ENCODE measurements at regions not wholly inside any gene's neighbourhood (a gene's known extent, or its start where the extent isn't known, plus 50 kb on each side); places are given as distances from the start of the nearest gene placed in this dataset.

DNA sequence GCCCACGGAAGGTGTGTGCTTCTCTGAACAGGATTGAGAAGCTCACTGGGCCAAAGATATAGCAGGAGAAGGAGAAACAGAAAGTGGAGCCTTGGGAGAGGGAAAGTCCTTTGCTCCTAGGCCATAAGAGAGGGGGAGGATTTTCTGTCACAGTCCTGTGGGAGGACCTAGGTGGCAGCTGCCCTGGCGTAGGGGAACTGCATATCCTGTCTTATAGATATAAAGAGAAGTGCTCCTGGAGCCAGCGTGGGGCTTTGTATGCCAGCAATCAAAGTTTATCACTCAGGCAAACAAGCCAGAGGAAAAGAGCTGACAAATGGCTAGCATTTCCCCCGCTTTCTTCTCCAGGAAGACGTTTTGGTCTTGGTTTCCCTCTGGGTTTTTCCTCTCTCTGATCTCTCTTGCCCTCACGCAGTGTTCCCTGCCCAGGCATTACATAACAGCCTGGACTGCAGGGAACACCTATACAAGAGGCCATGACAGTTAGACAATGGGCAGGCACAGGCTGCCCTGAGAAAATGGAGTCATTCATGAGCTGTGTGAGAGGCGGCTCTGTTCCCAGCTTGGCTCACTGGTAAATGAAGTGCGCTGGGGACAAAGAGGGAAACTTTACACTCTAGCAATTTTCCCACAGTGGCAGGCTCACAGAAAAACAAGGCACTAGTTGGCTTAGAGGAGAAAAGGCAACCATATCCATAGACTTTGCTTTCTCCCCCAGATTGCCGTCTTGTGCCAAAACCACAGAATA lies 52.5 kb upstream of the ZNF648 start:
- Mint-ChIP-seq H3K4me3 (peak overlapping the region in 4 of 10 donors; percentile 18 to 42 (median 28)), H3K27me3 (peaks cover 4 to 56% (median 5%) of the 10 kb centered on the region in 5 donors), H3K36me3 (no peaks in the 10 kb centered on the region), H3K27ac (peak overlapping the region in 1 of 9 donors; percentile 39), H3K9me3 (no peaks in the 10 kb centered on the region), H3K4me1 (peaks cover 0 to 14% (median 7%) of the 10 kb centered on the region in 7 donors)
- intact Hi-C loops (cut with micrococcal nuclease), result no loop called here
- Histone ChIP-seq H3K27ac (ENCODE audit: low read depth, low read length) (no peak overlapping the region), H3K4me1 (ENCODE audit: control insufficient read depth in 2 of 2, insufficient read depth in 2 of 2, low read length in 2 of 2) (no peaks in the 10 kb centered on the region), H3K27me3 (ENCODE audit: control insufficient read depth in 2 of 2, insufficient read depth in 2 of 2, low read length in 2 of 2) (peaks cover 0 to 3% of the 10 kb centered on the region in 2 donors), H3K4me3 (ENCODE audit: low read length) (no peak overlapping the region), H3K9me3 (ENCODE audit: control insufficient read depth in 2 of 3, low read length in 3 of 3) (no peaks in the 10 kb centered on the region), H3K36me3 (ENCODE audit: control insufficient read depth in 2 of 3, insufficient read depth in 3 of 3, low read length in 3 of 3) (no peaks in the 10 kb centered on the region)
- no peak for ATAC-seq
- ChIA-PET CTCF (interaction anchor here (1.3 kb wide), 1 partner anchor 28 kb away, joined by 4 read pairs; no protein-coding TSS in a partner anchor), POLR2A (no interaction called here)
- no peak for DNase-seq

DNA sequence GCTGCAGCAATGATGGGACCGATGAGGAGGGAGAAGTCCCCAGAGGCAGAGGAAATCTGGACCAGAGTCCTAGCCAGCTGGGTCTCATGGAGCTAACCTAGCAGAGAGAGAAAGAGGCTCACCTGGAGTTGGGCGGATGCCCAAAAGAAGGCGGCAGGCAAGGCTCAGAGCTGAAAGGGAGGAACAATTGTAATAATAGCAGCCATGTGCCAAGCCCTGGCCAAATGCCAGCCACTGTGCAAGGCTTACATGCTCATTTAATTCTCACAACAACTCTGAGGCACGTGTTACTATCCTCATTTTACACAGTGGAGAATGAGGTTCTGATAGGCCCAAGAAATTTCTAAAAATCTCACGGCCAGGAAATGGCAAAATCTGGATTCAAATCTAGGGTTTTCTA lies 50.0 kb upstream of the ZNF648 start:
- Mint-ChIP-seq H3K9me3 (peaks cover 0 to 9% (median 4%) of the 10 kb centered on the region in 11 donors), H3K36me3 (peaks cover 0 to 9% (median 3%) of the 10 kb centered on the region in 5 donors), H3K4me3 (no peak overlapping the region), H3K4me1 (peaks cover 0 to 14% (median 7%) of the 10 kb centered on the region in 7 donors), H3K27me3 (peaks cover 8 to 55% (median 15%) of the 10 kb centered on the region in 5 donors), H3K27ac (peak overlapping the region in 1 of 9 donors; percentile 75)
- no peak overlapping the region for H3K27ac ChIP-seq (ENCODE audit: low read depth, low read length)
- intact Hi-C loops (cut with micrococcal nuclease), result no loop called here
- ChIA-PET POLR2A (no interaction called here), CTCF (no interaction called here)
- no peaks in the 10 kb centered on the region for H3K9me3 ChIP-seq (ENCODE audit: control insufficient read depth in 2 of 3, low read length in 3 of 3)
- H3K4me1 ChIP-seq (ENCODE audit: control insufficient read depth in 2 of 2, insufficient read depth in 2 of 2, low read length in 2 of 2), result no peaks in the 10 kb centered on the region
- peaks cover 0 to 3% of the 10 kb centered on the region in 2 donors for H3K27me3 ChIP-seq (ENCODE audit: control insufficient read depth in 2 of 2, insufficient read depth in 2 of 2, low read length in 2 of 2)
- no peak overlapping the region for H3K4me3 ChIP-seq (ENCODE audit: low read length)
- ATAC-seq (no peak), DNase-seq (no peak)
- H3K36me3 ChIP-seq (ENCODE audit: control insufficient read depth in 2 of 3, insufficient read depth in 3 of 3, low read length in 3 of 3), result no peaks in the 10 kb centered on the region

Data from naive thymus-derived CD4-positive, alpha-beta T cell (primary cell).